RWPE2 (cell line): ENCODE measurements at regions not wholly inside any gene's neighbourhood (a gene's known extent, or its start where the extent isn't known, plus 50 kb on each side); places are given as distances from the start of the nearest gene placed in this dataset.

Experiments used
- ATAC-seq: fragments of 200-7000 bp; cut with Tn5 transposase; 3 replicates; pipeline ENCODE4 v1.9.1; 2021; ENCODE audit warnings: low read depth
- DNase-seq: peaks from one replicate; pipeline ENCODE4 v3.0.0-alpha.2; 2020; ENCODE audit warnings: low spot score
- H3K27ac ChIP-seq: fragments of 450-650 bp; 2 replicates; pipeline ENCODE4 v1.5.1; 2017; ENCODE audit warnings: mild to moderate bottlenecking; ENCODE audit not compliant: poor library complexity, severe bottlenecking
- H3K27me3 ChIP-seq: fragments of 250-450 bp; sonication (Bioruptor Pico); 2 replicates; pipeline ENCODE4 v1.5.1; 2021; ENCODE audit warnings: mild to moderate bottlenecking, moderate library complexity; ENCODE audit not compliant: insufficient read depth, poor library complexity, severe bottlenecking
- H3K36me3 ChIP-seq: fragments of 250-450 bp; sonication (Bioruptor Pico); 2 replicates; pipeline ENCODE4 v1.5.1; 2020; ENCODE audit warnings: low read depth, mild to moderate bottlenecking, moderate library complexity
- H3K4me1 ChIP-seq: fragments of 250-450 bp; sonication (Bioruptor Pico); 2 replicates; pipeline ENCODE4 v1.5.1; 2021; ENCODE audit warnings: mild to moderate bottlenecking, moderate library complexity; ENCODE audit not compliant: insufficient read depth, poor library complexity, severe bottlenecking
- H3K4me3 ChIP-seq: fragments of 250-450 bp; sonication (Bioruptor Pico); 2 replicates; pipeline ENCODE4 v1.5.1; 2021; ENCODE audit warnings: mild to moderate bottlenecking, moderate library complexity; ENCODE audit not compliant: severe bottlenecking
- H3K9me3 ChIP-seq: fragments of 250-450 bp; sonication (Bioruptor Pico); 2 replicates; pipeline ENCODE4 v1.5.1; 2021; ENCODE audit warnings: mild to moderate bottlenecking, moderate library complexity; ENCODE audit not compliant: severe bottlenecking
- TF ChIP-seq, protein P1 (sequence below): fragments of 450-650 bp; IDR thresholded peaks from one replicate; pipeline ENCODE4 v1.5.1; 2017; ENCODE audit warnings: mild to moderate bottlenecking, moderate library complexity; ENCODE audit not compliant: poor library complexity, severe bottlenecking

DNA sequence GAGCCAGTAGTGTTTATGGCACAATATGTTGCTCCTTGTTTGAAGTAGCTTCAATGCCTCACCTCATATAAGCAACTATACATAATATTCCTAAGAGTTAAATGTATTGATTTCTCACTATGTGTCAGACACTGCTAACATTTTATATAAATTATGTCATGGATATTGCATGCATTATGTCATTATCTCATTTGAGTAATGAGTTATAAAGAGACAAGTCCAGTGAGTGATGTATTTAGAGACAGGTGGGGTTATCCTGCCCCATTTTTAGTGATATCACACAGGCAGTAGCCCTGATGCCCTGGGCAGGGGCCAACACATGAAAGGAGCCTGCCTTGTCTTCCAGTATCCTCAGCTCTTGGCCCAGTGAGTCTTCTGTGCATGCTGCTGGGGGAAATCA is 247.0 kb upstream of the SESN3 start:
- no peak overlapping the region for H3K4me3 ChIP-seq
- H3K9me3 ChIP-seq: no peaks in the 10 kb centered on the region
- ATAC-seq (no peak), DNase-seq (no peak)
- H3K36me3 ChIP-seq: no peaks in the 10 kb centered on the region
- H3K27ac ChIP-seq: no peak overlapping the region
- H3K27me3 ChIP-seq: no peaks in the 10 kb centered on the region
- TF ChIP-seq, protein P1, sequence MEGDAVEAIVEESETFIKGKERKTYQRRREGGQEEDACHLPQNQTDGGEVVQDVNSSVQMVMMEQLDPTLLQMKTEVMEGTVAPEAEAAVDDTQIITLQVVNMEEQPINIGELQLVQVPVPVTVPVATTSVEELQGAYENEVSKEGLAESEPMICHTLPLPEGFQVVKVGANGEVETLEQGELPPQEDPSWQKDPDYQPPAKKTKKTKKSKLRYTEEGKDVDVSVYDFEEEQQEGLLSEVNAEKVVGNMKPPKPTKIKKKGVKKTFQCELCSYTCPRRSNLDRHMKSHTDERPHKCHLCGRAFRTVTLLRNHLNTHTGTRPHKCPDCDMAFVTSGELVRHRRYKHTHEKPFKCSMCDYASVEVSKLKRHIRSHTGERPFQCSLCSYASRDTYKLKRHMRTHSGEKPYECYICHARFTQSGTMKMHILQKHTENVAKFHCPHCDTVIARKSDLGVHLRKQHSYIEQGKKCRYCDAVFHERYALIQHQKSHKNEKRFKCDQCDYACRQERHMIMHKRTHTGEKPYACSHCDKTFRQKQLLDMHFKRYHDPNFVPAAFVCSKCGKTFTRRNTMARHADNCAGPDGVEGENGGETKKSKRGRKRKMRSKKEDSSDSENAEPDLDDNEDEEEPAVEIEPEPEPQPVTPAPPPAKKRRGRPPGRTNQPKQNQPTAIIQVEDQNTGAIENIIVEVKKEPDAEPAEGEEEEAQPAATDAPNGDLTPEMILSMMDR: no peak
- H3K4me1 ChIP-seq: peaks cover 6% of the 10 kb centered on the region

DNA sequence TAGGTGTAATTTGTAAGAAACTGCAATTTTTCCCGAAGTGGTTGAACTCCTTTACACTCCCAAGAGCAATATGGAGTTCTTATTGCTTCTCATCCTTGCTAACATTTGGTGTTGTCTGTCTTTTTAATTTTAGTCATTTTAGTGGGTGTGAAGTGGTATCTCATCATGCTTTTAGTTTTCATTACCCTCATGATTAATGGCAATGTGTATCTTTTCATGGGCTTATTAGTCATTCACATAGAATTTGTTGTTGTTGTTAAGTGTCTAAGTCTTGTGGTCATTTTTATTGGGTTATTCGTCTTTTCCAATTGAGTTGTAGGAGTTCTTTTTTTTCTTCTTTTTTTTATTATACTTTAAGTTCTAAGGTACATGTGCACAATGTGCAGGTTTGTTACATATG is 238.3 kb upstream of the SESN3 start:
- Histone ChIP-seq H3K4me3 (no peak overlapping the region), H3K36me3 (no peaks in the 10 kb centered on the region), H3K4me1 (no peaks in the 10 kb centered on the region), H3K9me3 (no peaks in the 10 kb centered on the region), H3K27me3 (no peaks in the 10 kb centered on the region), H3K27ac (no peak overlapping the region)
- TF ChIP-seq, protein P1: no peak
- ATAC-seq (no peak), DNase-seq (no peak)

DNA sequence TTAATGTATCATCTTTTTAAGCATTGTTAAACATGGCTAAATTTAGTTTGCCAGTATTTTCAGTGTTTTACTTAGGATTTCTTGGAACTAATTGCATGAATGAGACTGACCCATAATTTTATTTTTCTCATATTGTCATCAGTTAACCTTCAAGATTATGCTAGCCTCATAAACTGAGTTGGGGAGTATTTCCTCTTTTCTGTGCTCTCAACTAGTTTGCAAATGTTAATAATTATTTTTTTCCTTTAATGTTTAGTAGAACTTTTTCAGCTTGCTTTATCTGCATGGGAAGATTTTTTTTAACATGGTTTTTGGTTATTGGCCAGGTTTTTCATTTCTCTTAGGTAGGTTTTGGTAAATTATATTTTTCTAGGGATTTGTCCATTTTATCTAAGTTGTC is 235.4 kb upstream of the SESN3 start:
- Histone ChIP-seq H3K36me3 (no peaks in the 10 kb centered on the region), H3K27me3 (no peaks in the 10 kb centered on the region), H3K27ac (no peak overlapping the region), H3K9me3 (no peaks in the 10 kb centered on the region), H3K4me1 (no peaks in the 10 kb centered on the region), H3K4me3 (no peak overlapping the region)
- ATAC-seq (no peak), DNase-seq (no peak)
- TF ChIP-seq, protein P1: no peak

DNA sequence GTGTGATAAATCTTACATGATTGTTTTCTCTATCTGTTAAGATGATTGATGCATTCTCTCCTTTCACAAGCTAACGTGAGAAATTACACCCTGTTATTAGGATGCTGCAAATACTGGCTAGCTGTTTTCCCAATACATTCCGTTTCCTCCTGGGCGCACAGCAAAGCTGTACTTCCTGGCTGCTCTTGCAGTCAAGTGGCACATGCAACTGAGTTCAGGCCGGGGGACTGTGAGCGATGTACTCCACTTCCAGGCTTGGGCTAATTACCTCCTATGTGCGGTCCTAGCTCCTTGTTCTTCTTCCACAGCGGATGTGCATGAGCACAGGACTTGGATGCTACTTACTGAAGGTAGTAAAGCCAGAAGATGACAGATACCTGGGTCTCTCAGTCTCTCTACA is 234.9 kb upstream of the SESN3 start:
- Histone ChIP-seq H3K36me3 (no peaks in the 10 kb centered on the region), H3K4me1 (no peaks in the 10 kb centered on the region), H3K9me3 (no peaks in the 10 kb centered on the region), H3K27me3 (no peaks in the 10 kb centered on the region), H3K27ac (no peak overlapping the region), H3K4me3 (no peak overlapping the region)
- ATAC-seq (no peak), DNase-seq (no peak)
- TF ChIP-seq, protein P1: no peak

DNA sequence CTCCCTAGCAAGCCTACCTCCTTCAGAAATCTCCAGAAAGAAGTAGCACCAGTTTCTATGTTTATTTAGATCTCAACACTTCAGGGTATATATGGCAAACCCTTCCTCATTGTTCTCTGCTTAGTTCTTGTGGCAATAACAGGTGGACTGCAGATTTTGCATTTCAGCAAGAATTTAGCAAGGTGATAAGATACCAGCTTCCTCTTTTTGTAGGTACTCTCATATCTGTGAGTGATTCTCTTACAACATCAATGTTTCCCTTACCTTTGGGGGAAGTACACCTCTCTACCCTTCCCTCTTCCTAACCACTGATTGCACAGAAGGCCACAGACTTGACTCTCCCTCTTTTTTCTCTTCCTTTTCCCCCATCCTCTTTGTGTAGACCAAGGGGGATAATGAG is 230.9 kb upstream of the SESN3 start:
- Histone ChIP-seq H3K4me1 (no peaks in the 10 kb centered on the region), H3K27me3 (no peaks in the 10 kb centered on the region), H3K27ac (no peak overlapping the region), H3K4me3 (no peak overlapping the region), H3K9me3 (no peaks in the 10 kb centered on the region), H3K36me3 (no peaks in the 10 kb centered on the region)
- TF ChIP-seq, protein P1: no peak
- ATAC-seq (no peak), DNase-seq (no peak)
